Spleen (tissue), 7 donors: ENCODE measurements at regions not wholly inside any gene's neighbourhood (a gene's known extent, or its start where the extent isn't known, plus 50 kb on each side); places are given as distances from the start of the nearest gene placed in this dataset.

ENCODE experiments used
- CTCF ChIP-seq, 11 experiments: fragments of 200-600 bp in 7 of 11; fragments of 450-650 bp in 4 of 11; sonication (generic) in 4 of 11; IDR thresholded peaks in 8 of 11; conservative IDR thresholded peaks in 3 of 11; 1 replicate in 7 of 11; 2 replicates in 4 of 11; pipeline versions ENCODE4 v1.4.0 to v1.8.0; 2016 to 2021; ENCODE audit warnings: antibody characterized with exemption in 11 of 11, inconsistent platforms in 4 of 11, mild to moderate bottlenecking in 1 of 11
- POLR2A ChIP-seq, 3 donors: fragments of 450-650 bp; IDR thresholded peaks; one replicate each; pipeline ENCODE4 v1.5.1; 2017; ENCODE audit warnings: antibody characterized with exemption in 3 of 3, mild to moderate bottlenecking in 1 of 3
- donor health status: DM: no; HTN: no; CAD: no; lungs with moderate emphysema.
- donor health status: DM: no; HTN: no; CAD: no.
- donor health status: DM: no; HTN: no; CAD: no.

- TF ChIP-seq POLR2A (IDR thresholded peaks at IDR 0.05) = no peak
- no peak for TF ChIP-seq CTCF (IDR thresholded peaks at IDR 0.05 in 8 of 11, conservative IDR thresholded peaks at IDR 0.05 in 3 of 11)
These were observed 359.7 kb downstream of the ADAM29 start for GRCh38 chr4:175277816-175278215.
